HEK293 (cell line): ENCODE measurements at regions not wholly inside any gene's neighbourhood (a gene's known extent, or its start where the extent isn't known, plus 50 kb on each side); places are given as distances from the start of the nearest gene placed in this dataset.

Source experiments
- PRDM10 ChIP-seq: fragments of 450-650 bp; formaldehyde crosslinking; IDR thresholded peaks from 2 replicates; pipeline ENCODE4 v1.5.1; 2016; ENCODE audit warnings: missing biosample characterization, missing genetic modification characterization
- SETDB1 ChIP-seq: IDR thresholded peaks from one replicate; pipeline ENCODE4 v1.6.1; 2017; ENCODE audit warnings: mild to moderate bottlenecking, low read length, moderate library complexity, mixed read lengths; ENCODE audit not compliant: insufficient read length
- ZNF146 ChIP-seq: fragments of 450-650 bp; formaldehyde crosslinking; IDR thresholded peaks from 2 replicates; pipeline ENCODE4 v1.5.1; 2016; ENCODE audit warnings: missing biosample characterization, missing genetic modification characterization
- TF ChIP-seq, protein P1 (sequence below): fragments of 450-650 bp; formaldehyde crosslinking; IDR thresholded peaks from 2 replicates; pipeline ENCODE4 v1.5.1; 2016; ENCODE audit warnings: missing biosample characterization, missing genetic modification characterization

- no peak for TF ChIP-seq ZNF146 (tag by site-specific recombination)
- TF ChIP-seq SETDB1, result no peak
- no peak for TF ChIP-seq PRDM10 (tag by site-specific recombination)
- TF ChIP-seq, protein P1, sequence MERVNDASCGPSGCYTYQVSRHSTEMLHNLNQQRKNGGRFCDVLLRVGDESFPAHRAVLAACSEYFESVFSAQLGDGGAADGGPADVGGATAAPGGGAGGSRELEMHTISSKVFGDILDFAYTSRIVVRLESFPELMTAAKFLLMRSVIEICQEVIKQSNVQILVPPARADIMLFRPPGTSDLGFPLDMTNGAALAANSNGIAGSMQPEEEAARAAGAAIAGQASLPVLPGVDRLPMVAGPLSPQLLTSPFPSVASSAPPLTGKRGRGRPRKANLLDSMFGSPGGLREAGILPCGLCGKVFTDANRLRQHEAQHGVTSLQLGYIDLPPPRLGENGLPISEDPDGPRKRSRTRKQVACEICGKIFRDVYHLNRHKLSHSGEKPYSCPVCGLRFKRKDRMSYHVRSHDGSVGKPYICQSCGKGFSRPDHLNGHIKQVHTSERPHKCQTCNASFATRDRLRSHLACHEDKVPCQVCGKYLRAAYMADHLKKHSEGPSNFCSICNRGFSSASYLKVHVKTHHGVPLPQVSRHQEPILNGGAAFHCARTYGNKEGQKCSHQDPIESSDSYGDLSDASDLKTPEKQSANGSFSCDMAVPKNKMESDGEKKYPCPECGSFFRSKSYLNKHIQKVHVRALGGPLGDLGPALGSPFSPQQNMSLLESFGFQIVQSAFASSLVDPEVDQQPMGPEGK, result no peak
These were observed 56.3 kb upstream of the ZNF92 start for GRCh38 chr7:65317372-65317771.
